Kidney (tissue), 13 donors: ENCODE measurements at regions not wholly inside any gene's neighbourhood (a gene's known extent, or its start where the extent isn't known, plus 50 kb on each side); places are given as distances from the start of the nearest gene placed in this dataset.
"Not testable (repeated sequence)": the region's sequence is repeated elsewhere in the genome, so short reads cannot be mapped to it uniquely, and the experiment has no call there.

Experiments
- DNase-seq, 5 donors: peaks; one replicate each; pipeline ENCODE4 v3.0.0-alpha.2; 2013 to 2020
- FAIRE-seq: peaks from 2 replicates; lab custom pipeline; 2012; peaks lifted over from hg19 to GRCh38; lab: Jason Lieb, UNC
- H3K27ac ChIP-seq, 2 donors: one replicate each; pipeline ENCODE4 v1.7.0; 2013; ENCODE audit warnings: low read depth in 2 of 2, low read length in 2 of 2, inconsistent platforms in 1 of 2
- H3K27me3 ChIP-seq: one replicate; pipeline ENCODE4 v1.7.1; 2013; ENCODE audit warnings: low read length, inconsistent platforms; ENCODE audit not compliant: control insufficient read depth, insufficient read depth
- H3K36me3 ChIP-seq, 3 donors: one replicate each; pipeline versions ENCODE4 v1.7.0 to v1.7.1; 2013; ENCODE audit warnings: low read length in 3 of 3, control low read depth in 1 of 3, inconsistent platforms in 1 of 3; ENCODE audit not compliant: insufficient read depth in 3 of 3, control insufficient read depth in 2 of 3
- H3K4me1 ChIP-seq, 3 donors: one replicate each; pipeline versions ENCODE4 v1.7.0 to v1.7.1; 2013; ENCODE audit warnings: low read length in 3 of 3, inconsistent platforms in 1 of 3, low read depth in 1 of 3; ENCODE audit not compliant: control insufficient read depth in 2 of 3, insufficient read depth in 2 of 3
- H3K4me3 ChIP-seq, 3 donors: one replicate each; pipeline versions ENCODE4 v1.7.0 to v1.8.1; 2013; ENCODE audit warnings: low read length in 3 of 3, control low read depth in 1 of 3, inconsistent platforms in 1 of 3
- H3K9ac ChIP-seq, 3 donors: one replicate each; pipeline versions ENCODE4 v1.7.0 to v1.7.1; 2013; ENCODE audit warnings: low read length in 3 of 3, control low read depth in 1 of 3, inconsistent platforms in 1 of 3
- H3K9me3 ChIP-seq, 3 donors: one replicate each; pipeline versions ENCODE4 v1.7.0 to v1.7.1; 2013; ENCODE audit warnings: low read length in 3 of 3, control low read depth in 1 of 3, inconsistent platforms in 1 of 3; ENCODE audit not compliant: control insufficient read depth in 2 of 3, insufficient read depth in 1 of 3
- CTCF ChIP-seq: IDR thresholded peaks from 3 replicates; pipeline ENCODE4 v1.5.1; 2012; ENCODE audit warnings: mild to moderate bottlenecking, moderate library complexity, borderline replicate concordance; ENCODE audit not compliant: insufficient read depth; ENCODE audit errors: extremely low read depth
- intact Hi-C: fragments of 100-400 bp; cut with DNase I; formaldehyde crosslinking; loops from one replicate; pipeline ENCODE4 v1.11.1; 2022
- donor health status: control.
- donor health status: control.
- donor health status: control.
- donor health status: control.
- donor health status: control.
- donor health status: DM: yes; HTN: yes; CAD: no.
- donor health status: Normal renal cell carcinoma (clear cell type).

- no peak overlapping the region for H3K27ac ChIP-seq
- H3K9ac ChIP-seq = no peak overlapping the region
- no peaks in the 10 kb centered on the region for H3K9me3 ChIP-seq
- no peaks in the 10 kb centered on the region for H3K36me3 ChIP-seq
- H3K4me1 ChIP-seq = no peaks in the 10 kb centered on the region
- H3K4me3 ChIP-seq = no peak overlapping the region
- no peaks in the 10 kb centered on the region for H3K27me3 ChIP-seq
- no peak for FAIRE-seq
- peak in 1 of 5 donors; percentile 5 for DNase-seq
- intact Hi-C loops = no loop called here
- TF ChIP-seq CTCF = no peak
These were observed 1255.5 kb upstream of the PHF14 start for GRCh38 chr7:9718071-9718661.

GRCh38 chr7:9719303-9719702 is 1254.4 kb upstream of the PHF14 start:
- no peak overlapping the region for H3K4me3 ChIP-seq
- H3K36me3 ChIP-seq = no peaks in the 10 kb centered on the region
- FAIRE-seq = no peak
- no peak for TF ChIP-seq CTCF
- DNase-seq = no peak
- no peaks in the 10 kb centered on the region for H3K4me1 ChIP-seq
- no peak overlapping the region for H3K27ac ChIP-seq
- intact Hi-C loops = no loop called here
- no peaks in the 10 kb centered on the region for H3K9me3 ChIP-seq
- H3K27me3 ChIP-seq = no peaks in the 10 kb centered on the region
- no peak overlapping the region for H3K9ac ChIP-seq

GRCh38 chr7:9719721-9720120 is 1254.0 kb upstream of the PHF14 start:
- H3K9ac ChIP-seq = no peak overlapping the region
- intact Hi-C loops = no loop called here
- DNase-seq (no peak), FAIRE-seq (no peak)
- H3K27ac ChIP-seq = no peak overlapping the region
- no peak for TF ChIP-seq CTCF
- no peaks in the 10 kb centered on the region for H3K36me3 ChIP-seq
- H3K9me3 ChIP-seq = no peaks in the 10 kb centered on the region
- no peaks in the 10 kb centered on the region for H3K4me1 ChIP-seq
- H3K4me3 ChIP-seq = no peak overlapping the region
- no peaks in the 10 kb centered on the region for H3K27me3 ChIP-seq

- not testable (repeated sequence) for H3K27ac ChIP-seq
These were observed 1247.6 kb upstream of the PHF14 start for GRCh38 chr7:9725940-9726663.

GRCh38 chr7:9726811-9727210 is 1246.9 kb upstream of the PHF14 start:
- H3K9me3 ChIP-seq, H3K4me1 ChIP-seq, FAIRE-seq, H3K27me3 ChIP-seq, H3K36me3 ChIP-seq, H3K9ac ChIP-seq, H3K4me3 ChIP-seq, intact Hi-C loops, H3K27ac ChIP-seq: not testable (repeated sequence)
- DNase-seq = peak in 1 of 5 donors; percentile 45

More at GRCh38 chr7:9725940-9726663, 1247.6 kb upstream of the PHF14 start:
- H3K36me3 ChIP-seq, H3K9ac ChIP-seq, H3K4me3 ChIP-seq, intact Hi-C loops, H3K4me1 ChIP-seq, H3K9me3 ChIP-seq, FAIRE-seq, H3K27me3 ChIP-seq: not testable (repeated sequence)
- DNase-seq = peak in 1 of 5 donors; percentile 58

GRCh38 chr7:9727467-9727869 is 1246.2 kb upstream of the PHF14 start:
- DNase-seq, FAIRE-seq, intact Hi-C loops: not testable (repeated sequence)

More at GRCh38 chr7:9727467-9727869, 1246.2 kb upstream of the PHF14 start:
- not testable (repeated sequence) for H3K27ac ChIP-seq, H3K36me3 ChIP-seq, H3K4me1 ChIP-seq, H3K9me3 ChIP-seq, H3K4me3 ChIP-seq, H3K27me3 ChIP-seq, H3K9ac ChIP-seq
